Loucy (cell line): ENCODE measurements at regions not wholly inside any gene's neighbourhood (a gene's known extent, or its start where the extent isn't known, plus 50 kb on each side); places are given as distances from the start of the nearest gene placed in this dataset.

Experiments
- H2AFZ ChIP-seq: fragments of 200-600 bp; sonication (generic); 2 replicates; pipeline ENCODE4 v1.6.0; 2016; ENCODE audit warnings: antibody characterized with exemption, mild to moderate bottlenecking, low read length, moderate library complexity
- H3F3A ChIP-seq: fragments of 200-600 bp; 2 replicates; pipeline ENCODE4 v1.6.0; 2016; ENCODE audit warnings: antibody characterized with exemption, low read depth, mild to moderate bottlenecking
- H3K27me3 ChIP-seq: fragments of 200-600 bp; sonication (generic); 2 replicates; pipeline ENCODE4 v1.6.1; 2014; ENCODE audit warnings: low read length, mild to moderate bottlenecking; ENCODE audit not compliant: insufficient read depth, poor library complexity, severe bottlenecking
- H3K36me3 ChIP-seq: fragments of 200-600 bp; sonication (generic); 2 replicates; pipeline ENCODE4 v1.6.1; 2016; ENCODE audit warnings: low read length; ENCODE audit not compliant: insufficient read depth
- H3K4me1 ChIP-seq: fragments of 200-600 bp; sonication (generic); 2 replicates; pipeline ENCODE4 v1.5.1; 2014; ENCODE audit warnings: low read length, mild to moderate bottlenecking; ENCODE audit not compliant: insufficient read depth, poor library complexity, severe bottlenecking
- H3K4me2 ChIP-seq: fragments of 200-600 bp; sonication (generic); 2 replicates; pipeline ENCODE4 v1.6.0; 2014; ENCODE audit warnings: antibody characterized with exemption, low read length, low read depth, mild to moderate bottlenecking; ENCODE audit not compliant: poor library complexity, severe bottlenecking
- H3K4me3 ChIP-seq: fragments of 200-600 bp; sonication (generic); 2 replicates; pipeline ENCODE4 v1.5.1; 2014; ENCODE audit warnings: low read length, mild to moderate bottlenecking, mixed read lengths; ENCODE audit not compliant: poor library complexity, severe bottlenecking
- H3K79me2 ChIP-seq: fragments of 200-600 bp; sonication (generic); 2 replicates; pipeline ENCODE4 v1.6.1; 2014; ENCODE audit warnings: low read length; ENCODE audit not compliant: insufficient read depth
- H3K9ac ChIP-seq: fragments of 200-600 bp; sonication (generic); 2 replicates; pipeline ENCODE4 v1.6.0; 2014; ENCODE audit warnings: mild to moderate bottlenecking, low read depth, low read length, moderate library complexity; ENCODE audit not compliant: poor library complexity, severe bottlenecking
- H3K9me2 ChIP-seq: fragments of 200-600 bp; sonication (generic); replicated peaks from 2 replicates; pipeline ENCODE4 v1.6.1; 2016; ENCODE audit warnings: low read depth, low read length, mixed read lengths
- H3K9me3 ChIP-seq: fragments of 200-600 bp; sonication (generic); 2 replicates; pipeline ENCODE4 v1.6.1; 2014; ENCODE audit warnings: mild to moderate bottlenecking, antibody characterized with exemption, low read length, low read depth; ENCODE audit not compliant: insufficient read depth
- H4K20me1 ChIP-seq: fragments of 200-600 bp; sonication (generic); 2 replicates; pipeline ENCODE4 v1.6.0; 2014; ENCODE audit warnings: antibody characterized with exemption, low read length, mild to moderate bottlenecking; ENCODE audit not compliant: insufficient read depth, poor library complexity, severe bottlenecking
- CTCF ChIP-seq: fragments of 200-600 bp; sonication (generic); conservative IDR thresholded peaks from 2 replicates; pipeline ENCODE4 v1.5.1; 2014; ENCODE audit warnings: mild to moderate bottlenecking, antibody characterized with exemption, low read length
- EZH2phosphoT487 ChIP-seq: fragments of 200-600 bp; IDR thresholded peaks from 2 replicates; pipeline ENCODE4 v1.6.1; 2018; ENCODE audit warnings: antibody characterized with exemption, mild to moderate bottlenecking, moderate library complexity, borderline replicate concordance

- no peak for TF ChIP-seq CTCF
- no peak for TF ChIP-seq EZH2phosphoT487
- no peak overlapping the region for H2AFZ ChIP-seq
- H3F3A ChIP-seq: no peaks in the 10 kb centered on the region
- no peak overlapping the region for H3K9ac ChIP-seq
- no peaks in the 10 kb centered on the region for H3K36me3 ChIP-seq
- H3K4me1 ChIP-seq: no peaks in the 10 kb centered on the region
- no peaks in the 10 kb centered on the region for H4K20me1 ChIP-seq
- H3K79me2 ChIP-seq: no peaks in the 10 kb centered on the region
- no peak overlapping the region for H3K4me2 ChIP-seq
- no peaks in the 10 kb centered on the region for H3K9me3 ChIP-seq
- H3K4me3 ChIP-seq: no peak overlapping the region
- H3K27me3 ChIP-seq: no peaks in the 10 kb centered on the region
- H3K9me2 ChIP-seq: no peaks in the 10 kb centered on the region
Measured at GRCh38 chrX:99761731-99762130, 648.3 kb downstream of the PCDH19 start.

- Histone ChIP-seq H3K4me2 (no peak overlapping the region), H3F3A (no peaks in the 10 kb centered on the region), H3K4me3 (no peak overlapping the region), H4K20me1 (no peaks in the 10 kb centered on the region), H3K27me3 (no peaks in the 10 kb centered on the region), H3K4me1 (no peaks in the 10 kb centered on the region), H3K9me3 (no peaks in the 10 kb centered on the region), H3K36me3 (no peaks in the 10 kb centered on the region), H2AFZ (no peak overlapping the region), H3K9me2 (no peaks in the 10 kb centered on the region), H3K79me2 (no peaks in the 10 kb centered on the region), H3K9ac (no peak overlapping the region)
- TF ChIP-seq EZH2phosphoT487 (no peak), CTCF (no peak)
Measured at GRCh38 chrX:99752776-99753175, 657.3 kb downstream of the PCDH19 start.

GRCh38 chrX:99750721-99751120 is 659.4 kb downstream of the PCDH19 start:
- Histone ChIP-seq H3K4me2 (no peak overlapping the region), H3K4me3 (no peak overlapping the region), H3K79me2 (no peaks in the 10 kb centered on the region), H3K9me2 (no peaks in the 10 kb centered on the region), H4K20me1 (no peaks in the 10 kb centered on the region), H3K4me1 (no peaks in the 10 kb centered on the region), H3F3A (no peaks in the 10 kb centered on the region), H3K36me3 (no peaks in the 10 kb centered on the region), H3K9me3 (no peaks in the 10 kb centered on the region), H3K9ac (no peak overlapping the region), H2AFZ (no peak overlapping the region), H3K27me3 (no peaks in the 10 kb centered on the region)
- TF ChIP-seq EZH2phosphoT487 (no peak), CTCF (no peak)
